NOMO-1 treated with dmso at 0.1 percent for 144 hours (cell line): ENCODE measurements at regions not wholly inside any gene's neighbourhood (a gene's known extent, or its start where the extent isn't known, plus 50 kb on each side); places are given as distances from the start of the nearest gene placed in this dataset.
"Not testable (repeated sequence)": the region's sequence is repeated elsewhere in the genome, so short reads cannot be mapped to it uniquely, and the experiment has no call there.

Experiments
- DNase-seq: peaks from one replicate; lab custom pipeline; 2025; ENCODE audit not compliant: unreplicated experiment; lab: John Stamatoyannopoulos, UW

- DNase-seq = no peak
These were observed 154.7 kb upstream of the DGKB start for GRCh38 chr7:15057272-15057671.

DNA sequence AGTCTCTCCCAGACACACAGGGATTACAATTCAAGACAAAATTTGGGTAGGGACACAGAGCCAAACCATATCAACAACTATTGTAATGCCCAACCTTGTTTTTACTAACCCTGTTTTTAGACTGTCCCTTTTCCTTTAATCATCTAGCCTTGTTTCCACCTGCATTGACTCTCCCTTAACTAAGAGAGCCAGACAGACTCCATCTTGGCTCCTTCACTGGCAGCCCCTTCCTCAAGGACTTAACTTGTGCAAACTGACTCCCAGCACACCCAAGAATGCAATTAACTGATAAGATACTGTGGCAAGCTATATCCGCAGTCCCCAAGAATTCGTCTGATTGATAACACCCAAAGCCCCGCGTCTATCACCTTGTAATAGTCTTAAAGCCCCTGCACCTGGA lies 151.8 kb upstream of the DGKB start:
- not testable (repeated sequence) for DNase-seq

DNA sequence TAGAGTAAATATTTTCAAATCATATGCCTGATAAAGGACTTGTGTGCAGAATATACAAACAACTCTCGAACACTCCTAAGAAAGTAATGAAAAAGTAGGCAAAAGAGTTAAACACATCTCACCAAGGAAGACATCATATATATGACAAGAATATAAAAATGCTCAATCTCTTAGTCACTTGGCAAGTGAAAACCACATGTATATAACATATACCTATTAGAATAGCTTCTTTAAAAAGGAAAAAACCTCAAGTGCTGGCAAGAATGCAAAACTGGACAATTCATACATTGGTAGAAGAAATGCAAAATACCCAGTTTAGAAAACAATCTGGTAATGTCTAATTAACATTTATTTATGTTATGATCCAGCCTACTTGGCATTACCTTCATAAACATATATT lies 146.6 kb upstream of the DGKB start:
- no peak for DNase-seq

GRCh38 chr7:15046861-15047260 lies 144.3 kb upstream of the DGKB start:
- DNase-seq = no peak

DNA sequence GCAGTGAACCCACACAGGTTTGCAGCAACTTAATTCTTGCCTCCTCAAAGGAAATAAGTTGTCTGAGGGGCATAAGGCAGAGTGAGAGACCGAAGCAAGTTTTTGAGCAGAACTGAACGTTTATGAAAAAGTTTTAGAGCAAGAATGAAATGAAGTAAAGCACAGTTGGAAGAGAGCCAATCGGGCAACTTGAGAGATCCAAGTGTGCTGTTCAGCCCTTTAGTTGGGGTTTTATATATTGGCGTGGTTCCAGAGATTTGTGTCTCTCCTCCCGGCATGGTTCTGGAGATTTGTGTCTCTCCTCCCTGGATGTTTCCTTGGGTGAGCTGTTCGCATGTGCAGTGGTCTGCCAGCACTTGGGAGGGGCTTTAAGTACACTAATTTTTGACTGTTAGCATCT lies 141.4 kb upstream of the DGKB start:
- no peak for DNase-seq

DNA sequence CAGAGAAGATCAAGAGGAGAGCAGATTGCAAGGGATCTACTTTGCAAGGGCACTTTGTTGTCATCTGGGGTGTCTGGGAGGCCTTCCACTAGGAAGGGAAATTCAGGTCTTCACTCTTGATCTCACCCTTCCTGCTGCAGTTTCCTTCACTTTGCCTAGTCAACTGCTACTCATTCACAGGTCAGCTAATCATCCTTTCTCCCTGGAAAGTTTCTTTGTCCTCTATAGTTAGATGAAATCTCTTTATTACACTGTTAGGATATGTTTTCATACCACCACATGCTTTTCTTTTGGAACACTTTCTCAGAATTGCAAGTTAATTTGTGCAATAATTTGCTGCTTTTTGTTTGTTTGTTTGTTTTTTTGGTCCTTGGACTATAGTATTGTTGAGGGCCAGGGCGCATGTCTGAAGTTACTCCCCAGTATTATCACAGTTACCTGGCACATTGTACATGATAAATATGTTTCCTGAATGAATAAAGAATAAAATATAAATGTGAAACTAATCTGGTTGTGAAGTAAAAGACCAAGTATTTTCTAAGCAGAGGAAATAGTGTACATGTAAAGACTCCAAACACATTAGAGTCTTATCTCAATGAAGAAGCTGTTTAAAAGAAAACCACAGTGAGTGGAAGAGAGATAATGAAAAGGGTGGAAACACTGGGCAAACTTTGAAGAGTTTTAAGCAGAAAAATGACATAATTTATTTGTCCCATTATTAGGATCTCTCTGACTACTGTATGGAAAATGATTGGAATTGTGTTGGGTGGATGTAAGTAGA lies 139.9 kb upstream of the DGKB start:
- no peak for DNase-seq

- no peak for DNase-seq
These were observed 138.7 kb upstream of the DGKB start for GRCh38 chr7:15041226-15041625.

DNA sequence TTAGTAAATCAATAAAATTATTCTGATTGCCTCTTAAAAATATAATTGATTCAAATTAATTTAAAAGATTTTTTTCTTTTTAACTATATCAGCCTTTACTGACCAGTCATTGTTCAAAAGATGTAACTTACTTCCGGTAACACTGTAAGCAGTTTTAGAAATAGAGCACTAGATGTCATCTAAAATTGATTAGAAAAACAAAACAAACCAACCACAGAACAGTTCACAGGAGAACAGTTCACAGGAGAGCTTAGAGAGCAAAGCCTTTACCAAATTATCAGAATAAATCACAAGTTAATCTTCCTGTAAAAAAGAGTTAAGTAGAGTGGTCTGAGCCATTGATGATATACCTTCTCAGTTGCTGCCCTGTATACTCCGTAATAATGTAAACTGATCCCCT lies 133.3 kb upstream of the DGKB start:
- DNase-seq = no peak

DNA sequence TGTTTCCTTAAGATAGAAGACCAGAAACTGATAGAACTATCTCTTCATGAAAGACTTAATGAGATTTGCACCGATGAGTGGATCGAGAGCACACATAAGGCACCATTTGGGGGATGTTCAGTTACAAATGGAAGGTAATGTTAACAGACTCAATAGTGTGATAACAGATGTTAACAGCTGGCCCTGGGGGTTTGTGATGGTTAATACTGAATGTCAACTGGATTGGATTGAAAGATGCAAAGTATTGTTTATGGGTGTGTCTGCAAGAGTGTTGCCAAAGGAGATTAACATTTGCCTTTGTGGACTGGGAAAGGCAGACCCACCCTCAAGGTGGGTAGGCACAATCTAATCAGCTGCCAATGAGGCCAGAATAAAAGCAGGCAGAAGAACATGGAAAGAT lies 130.5 kb upstream of the DGKB start:
- DNase-seq = no peak

DNA sequence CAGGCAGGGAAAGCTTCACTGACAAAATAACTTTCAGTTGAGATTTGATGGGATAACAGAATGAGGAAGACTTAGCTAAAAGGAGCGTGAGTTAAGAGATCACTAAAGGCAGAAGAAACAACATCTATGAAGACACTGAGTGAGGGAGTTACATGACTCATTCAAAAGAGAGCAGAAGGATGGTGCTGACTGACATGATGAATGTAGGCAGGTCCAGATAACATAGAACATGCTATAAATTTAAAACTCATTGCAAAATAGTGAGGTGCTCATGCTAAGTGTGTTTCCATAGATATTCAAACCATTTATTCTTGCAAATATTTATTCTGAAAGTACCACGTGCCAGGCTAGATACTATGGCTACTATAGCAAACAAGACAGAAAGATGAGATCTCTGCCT lies 116.4 kb upstream of the DGKB start:
- no peak for DNase-seq

- DNase-seq = no peak
These were observed 114.2 kb upstream of the DGKB start for GRCh38 chr7:15016766-15017165.

DNA sequence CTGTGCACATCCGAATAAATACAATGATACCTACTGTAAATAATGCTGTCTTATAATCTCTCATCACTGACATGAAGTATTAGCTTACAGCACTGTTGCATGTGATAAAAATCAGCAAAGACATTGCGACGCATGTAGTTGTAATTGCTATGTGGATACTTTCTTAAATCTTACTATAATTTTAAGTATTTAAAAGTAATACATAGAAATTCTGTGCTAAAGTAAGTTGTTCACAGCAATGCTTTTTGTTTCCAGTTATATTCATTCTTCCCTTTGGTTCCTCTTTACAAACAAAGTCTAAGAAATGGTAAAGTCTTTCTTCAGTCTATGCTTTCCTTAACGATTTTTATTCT lies 113.7 kb upstream of the DGKB start:
- no peak for DNase-seq

GRCh38 chr7:15015545-15016314 lies 113.2 kb upstream of the DGKB start:
- DNase-seq = peak; percentile 11

DNA sequence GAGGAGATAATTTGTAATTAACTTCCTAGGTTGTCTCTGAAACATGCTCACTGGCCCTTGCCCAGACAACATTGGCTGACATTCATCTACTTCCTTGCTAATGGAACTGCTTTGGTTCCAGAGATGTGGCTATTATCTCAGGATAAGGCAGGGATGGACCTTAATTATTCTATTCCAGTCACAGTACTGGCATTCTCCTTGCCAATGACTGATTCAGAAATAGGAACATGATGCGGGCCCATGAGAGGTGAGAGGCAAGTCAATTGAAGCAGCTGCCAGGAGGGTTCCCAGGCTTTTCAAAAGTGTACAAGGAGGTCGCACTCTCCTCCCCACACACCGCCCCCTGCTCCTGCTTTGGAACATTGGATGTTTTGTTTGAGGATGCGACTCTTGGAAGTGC lies 109.6 kb upstream of the DGKB start:
- DNase-seq = no peak

DNA sequence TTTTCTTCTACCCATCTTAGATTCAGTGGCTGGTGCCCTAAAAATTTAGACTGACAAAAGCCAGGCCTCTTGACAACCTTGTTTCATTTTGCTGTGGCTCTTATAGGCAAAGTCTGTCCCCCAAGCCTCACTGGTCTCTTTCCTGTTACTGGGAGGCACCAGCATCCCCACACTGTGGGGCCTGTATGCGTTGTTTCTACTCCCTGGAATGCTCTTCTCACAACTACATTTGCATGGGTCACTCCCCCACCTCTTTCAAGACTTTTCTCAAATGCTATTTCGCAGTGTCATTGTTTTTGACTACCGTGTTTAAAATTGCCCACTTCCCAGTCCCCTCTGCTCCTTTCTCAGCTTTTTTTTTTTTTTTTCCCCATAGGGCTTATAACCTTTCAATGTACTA lies 108.7 kb upstream of the DGKB start:
- no peak for DNase-seq

GRCh38 chr7:15007507-15007906 lies 105.0 kb upstream of the DGKB start:
- DNase-seq = no peak

- DNase-seq = no peak
These were observed 103.1 kb upstream of the DGKB start for GRCh38 chr7:15005672-15006071.

GRCh38 chr7:15000157-15000556 lies 97.6 kb upstream of the DGKB start:
- no peak for DNase-seq

- no peak for DNase-seq
These were observed 96.8 kb upstream of the DGKB start for GRCh38 chr7:14999331-14999730.

- no peak for DNase-seq
These were observed 93.2 kb upstream of the DGKB start for GRCh38 chr7:14995774-14996173.

- no peak for DNase-seq
These were observed 86.4 kb upstream of the DGKB start for GRCh38 chr7:14988941-14989340.

DNA sequence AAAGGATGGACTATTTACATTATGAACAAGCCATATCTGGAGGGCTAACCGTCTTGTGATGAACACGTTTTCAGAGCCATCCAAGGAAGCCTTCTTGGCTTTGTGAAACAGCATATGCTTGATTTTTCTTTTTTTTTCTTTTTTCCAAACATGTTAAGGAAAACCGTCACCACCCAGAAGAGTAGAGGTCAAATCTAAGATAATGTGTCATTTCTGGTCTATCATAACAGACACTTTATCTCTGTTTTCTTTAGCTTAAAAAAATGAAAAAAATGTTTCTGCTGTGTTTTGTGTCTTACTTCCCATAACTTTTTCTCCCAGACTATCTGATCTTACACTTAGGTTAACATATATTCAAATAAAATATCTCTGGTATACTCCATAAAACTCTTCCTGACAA lies 76.1 kb upstream of the DGKB start:
- no peak for DNase-seq

GRCh38 chr7:14974688-14975087 lies 72.1 kb upstream of the DGKB start:
- no peak for DNase-seq
